SKM-1 treated with dmso at 0.1 percent for 144 hours (cell line): ENCODE measurements at regions not wholly inside any gene's neighbourhood (a gene's known extent, or its start where the extent isn't known, plus 50 kb on each side); places are given as distances from the start of the nearest gene placed in this dataset.

Experiments
- DNase-seq: peaks from one replicate; lab custom pipeline; 2025; ENCODE audit not compliant: unreplicated experiment; lab: John Stamatoyannopoulos, UW

DNA sequence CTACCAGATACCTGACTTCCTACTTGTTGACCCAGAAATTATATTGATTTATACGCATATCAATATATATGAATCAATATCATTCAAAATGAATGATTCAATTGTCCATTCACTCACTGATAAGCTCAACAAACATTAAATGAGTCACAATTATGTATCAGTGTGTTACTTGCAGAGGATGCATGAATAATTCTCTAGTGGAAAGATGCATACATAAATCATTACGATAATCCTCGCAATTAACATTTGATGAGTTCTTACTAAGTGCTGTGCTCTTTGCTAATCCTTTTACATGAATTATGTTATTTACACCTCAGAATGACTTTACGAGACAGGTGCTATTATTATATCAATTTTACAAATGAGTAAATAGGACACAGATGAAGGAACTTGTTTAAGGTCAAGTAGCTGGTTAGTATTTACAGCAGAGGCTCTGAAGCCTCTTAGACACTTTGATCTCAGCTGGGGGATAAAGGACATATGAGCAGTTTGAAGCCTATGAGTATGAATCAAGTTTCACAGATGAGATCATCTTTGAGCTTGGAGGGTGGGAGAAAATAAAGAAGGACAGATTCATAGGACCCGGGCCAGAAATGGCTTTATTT, 112.8 kb upstream of the ADAMTS5 start:
- DNase-seq = no peak

DNA sequence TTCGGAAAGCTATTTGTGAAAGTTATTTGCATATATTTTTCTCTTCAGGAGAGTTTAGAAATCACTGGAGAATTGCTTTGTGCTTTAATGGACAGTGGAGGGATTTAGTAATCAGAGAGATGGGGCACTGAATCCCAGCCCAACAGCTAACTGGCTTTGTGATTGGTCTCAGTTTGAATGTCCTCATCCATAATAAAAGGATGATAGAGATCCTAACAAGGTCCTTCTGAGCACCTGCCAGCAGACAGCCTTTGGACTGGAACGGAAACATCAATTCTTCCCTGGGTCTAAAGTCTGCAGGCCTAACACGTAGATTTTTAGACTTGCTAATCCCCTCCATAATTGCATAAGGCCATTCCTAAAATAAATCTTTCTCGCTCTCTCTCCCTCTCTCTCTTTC, 112.0 kb upstream of the ADAMTS5 start:
- DNase-seq = no peak

DNA sequence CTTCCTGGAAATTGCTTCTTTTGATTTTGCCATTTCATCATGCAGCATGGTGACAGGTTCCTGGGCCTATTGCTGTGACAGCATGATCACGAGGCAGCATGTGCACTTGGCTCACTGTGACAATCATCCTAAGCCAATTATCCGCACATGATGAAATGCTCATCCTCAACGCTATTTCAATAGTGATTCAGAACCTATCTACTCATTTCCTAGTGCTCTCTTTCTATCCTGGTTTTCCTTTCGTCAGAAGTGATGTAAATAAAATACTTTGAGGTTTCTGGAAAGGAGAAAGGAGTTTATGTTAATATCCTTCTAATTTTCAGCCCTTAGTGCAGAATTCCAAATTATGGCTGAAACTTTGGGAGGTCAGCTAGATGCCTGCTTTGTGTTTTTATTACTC, 110.6 kb upstream of the ADAMTS5 start:
- no peak for DNase-seq

DNA sequence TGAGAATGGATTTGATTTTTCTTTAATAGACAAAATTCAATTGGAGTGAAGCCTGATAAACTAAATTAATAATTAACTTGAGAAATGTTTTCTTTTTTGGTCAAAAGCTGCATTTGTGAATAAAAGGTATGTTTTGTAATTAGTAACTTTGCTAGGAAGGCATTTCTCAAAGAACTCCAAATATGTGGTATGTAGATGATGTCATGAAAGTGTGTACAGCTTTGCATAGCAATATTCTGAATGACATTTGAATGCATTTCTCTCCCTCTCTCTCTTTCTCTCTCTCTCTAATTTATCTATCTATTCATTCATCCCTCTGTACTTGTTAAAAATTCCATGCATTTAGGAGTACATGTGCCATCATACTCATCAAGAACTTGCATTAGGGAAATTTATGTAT, 109.1 kb upstream of the ADAMTS5 start:
- no peak for DNase-seq

DNA sequence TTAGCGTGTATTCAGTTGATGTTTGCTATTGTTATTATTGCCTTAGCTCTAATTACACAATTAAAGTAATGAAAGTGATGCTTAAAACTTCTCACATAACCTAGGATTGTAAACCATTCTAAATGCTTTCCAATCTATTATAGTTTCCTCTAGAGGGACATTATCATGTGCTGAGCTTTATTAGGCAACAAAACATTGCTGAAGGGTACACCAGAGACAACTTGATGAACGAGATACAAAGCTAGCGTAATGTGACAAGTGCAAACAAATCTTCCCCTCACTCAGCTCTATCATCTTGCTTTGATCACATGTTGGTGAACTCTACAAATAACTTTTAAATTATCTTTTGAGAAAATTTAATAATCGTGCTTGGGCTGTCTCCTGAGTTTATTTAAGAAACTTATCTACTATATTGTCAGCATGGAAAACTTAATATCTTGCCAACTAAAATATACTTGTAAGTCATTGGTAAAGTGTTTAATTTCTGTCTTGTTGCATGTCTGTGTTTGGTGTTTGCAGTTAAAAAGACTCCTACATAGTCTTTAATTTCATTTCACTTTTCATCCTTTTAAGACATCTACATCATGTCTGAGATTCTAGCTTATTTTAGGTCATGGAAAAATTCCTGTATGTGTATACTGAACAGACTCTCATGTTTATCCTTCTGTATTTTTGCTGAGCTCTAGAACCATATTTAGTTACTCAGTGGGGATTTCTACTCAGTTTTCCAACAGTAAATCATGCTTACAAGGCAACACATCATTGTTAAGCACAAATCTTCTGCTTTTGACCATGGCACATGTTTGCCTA, 104.2 kb upstream of the ADAMTS5 start:
- no peak for DNase-seq

DNA sequence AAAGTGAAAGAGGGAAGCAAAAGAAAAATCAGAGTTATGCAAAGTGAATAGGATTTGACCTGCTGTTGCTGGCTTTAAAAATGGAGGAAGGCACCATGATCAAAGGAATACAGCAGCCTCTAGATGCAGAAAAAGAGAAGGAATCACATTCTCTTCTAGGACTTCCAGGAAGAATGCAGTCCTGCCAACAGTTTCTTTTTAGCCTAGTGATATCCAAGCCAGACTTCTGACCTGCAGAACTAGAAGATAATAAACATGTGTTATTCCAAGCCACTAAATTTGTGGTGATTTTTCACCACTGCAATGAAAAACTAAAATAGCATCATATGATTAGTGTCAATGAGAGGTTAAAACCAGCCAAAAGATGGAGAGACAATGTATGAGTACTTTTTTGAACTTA, 101.9 kb upstream of the ADAMTS5 start:
- no peak for DNase-seq

DNA sequence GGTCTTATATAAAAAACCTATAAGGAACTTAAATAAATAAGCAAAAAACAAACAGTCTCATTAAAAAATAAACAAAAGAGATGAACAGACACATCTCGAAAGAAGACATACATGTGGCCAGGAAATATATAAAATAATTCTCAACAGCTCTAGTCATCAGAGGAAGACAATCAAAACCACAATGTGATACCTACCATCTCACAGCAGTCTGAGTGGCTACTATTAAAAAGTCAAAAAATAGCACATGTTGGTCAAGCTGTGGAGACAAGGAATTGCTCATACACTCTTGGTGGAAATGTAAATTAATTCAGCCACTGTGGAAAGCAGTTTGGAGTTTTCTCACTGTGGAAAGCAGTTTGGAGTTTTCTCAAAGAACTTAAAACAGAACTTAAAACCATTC, 100.3 kb upstream of the ADAMTS5 start:
- no peak for DNase-seq

DNA sequence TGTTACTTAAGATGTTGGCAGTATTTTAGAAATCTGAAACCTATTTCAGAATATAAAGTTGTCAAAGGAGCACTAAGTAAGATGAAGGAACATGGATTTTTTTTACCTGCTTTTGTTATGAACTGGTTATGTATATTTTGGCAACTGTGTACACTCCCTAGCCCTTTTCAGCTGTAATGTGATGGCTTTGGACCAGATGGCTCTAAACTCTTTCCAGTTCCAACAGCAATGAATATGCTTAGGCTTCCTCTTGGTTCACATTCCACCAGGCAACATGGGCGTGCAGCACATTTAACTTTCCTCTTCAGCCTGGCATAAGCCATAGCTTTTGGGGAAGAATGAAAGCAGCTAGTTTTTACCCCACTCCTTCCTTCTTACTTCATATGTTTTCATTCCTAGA, 95.6 kb upstream of the ADAMTS5 start:
- DNase-seq = no peak

DNA sequence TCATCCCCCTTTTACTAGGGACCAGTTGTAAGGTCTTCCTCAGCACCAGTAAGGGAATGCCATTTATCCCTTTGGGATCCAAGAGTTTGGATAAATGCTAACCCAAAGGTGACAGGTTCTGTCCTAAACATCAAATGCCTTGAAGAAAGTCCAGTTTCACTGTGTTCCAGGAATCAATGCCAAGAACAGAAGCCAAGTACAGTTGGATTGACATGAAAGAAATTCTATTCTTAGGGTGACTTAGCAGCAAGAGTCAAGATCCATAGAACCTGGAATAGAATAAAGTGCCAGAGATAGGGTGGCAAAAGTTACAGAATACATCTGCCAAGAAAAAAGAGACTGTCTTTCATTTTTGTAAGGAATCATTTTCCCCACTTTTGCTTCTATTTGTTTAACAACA, 94.9 kb upstream of the ADAMTS5 start:
- DNase-seq = no peak

DNA sequence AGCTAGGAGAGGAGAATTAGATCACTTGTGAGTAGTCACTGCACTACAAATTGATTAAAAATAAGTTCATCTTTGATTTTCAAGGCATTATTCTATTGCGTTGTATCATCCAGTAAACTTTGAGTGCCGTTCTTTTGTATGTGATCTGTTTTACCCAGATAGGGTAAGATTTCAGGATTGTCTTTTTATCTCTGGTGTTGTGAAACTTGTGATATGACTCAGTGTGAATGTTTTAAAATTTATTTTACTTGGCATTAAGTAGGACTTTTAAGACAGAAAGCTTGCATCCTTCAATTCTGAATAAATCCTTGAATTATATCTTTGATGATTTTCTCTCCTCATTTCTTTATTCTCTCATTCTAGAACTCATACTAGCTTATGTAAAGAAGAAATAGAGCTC, 93.3 kb upstream of the ADAMTS5 start:
- DNase-seq = no peak

DNA sequence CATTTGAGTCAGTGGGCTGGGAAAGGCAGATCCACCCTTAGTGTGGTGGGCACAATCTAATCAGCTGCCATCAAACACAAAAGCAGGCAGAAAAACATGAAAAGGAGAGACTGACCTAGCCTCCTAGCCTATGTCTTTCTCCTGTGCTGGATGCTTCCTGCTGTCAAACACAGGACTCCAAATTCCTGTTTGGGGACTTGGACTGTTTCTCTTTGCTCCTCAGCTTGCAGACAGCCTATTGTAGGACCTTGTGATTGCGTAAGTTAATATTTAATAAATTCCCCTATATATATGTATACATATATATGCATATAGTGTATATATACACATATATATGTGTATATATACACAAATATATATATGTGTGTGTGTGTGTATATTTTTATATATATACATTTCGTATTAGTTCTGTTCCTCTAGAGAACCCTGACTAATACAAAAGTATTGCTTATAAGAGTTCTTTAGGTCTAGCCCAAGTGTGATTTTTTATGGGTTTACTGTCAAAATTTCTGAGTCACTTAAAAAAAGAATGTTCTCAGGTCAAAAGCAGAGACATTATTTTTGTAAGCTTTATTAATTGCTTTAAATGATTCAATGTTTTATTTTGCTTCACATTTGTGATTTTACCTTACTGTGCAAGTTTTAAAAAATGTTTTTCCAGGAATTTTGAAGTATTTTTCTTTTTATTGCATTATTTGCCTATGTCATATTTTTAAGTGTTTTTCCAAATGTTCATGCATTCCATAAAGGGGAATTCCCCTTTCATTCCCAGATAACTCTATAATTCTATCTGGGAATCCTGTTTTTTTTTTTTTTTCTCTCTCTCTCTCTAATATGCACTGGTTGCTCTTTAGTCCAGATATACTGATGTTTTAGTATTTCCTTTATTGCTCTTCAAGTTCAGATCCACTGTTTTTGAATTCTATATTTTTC, 92.1 kb upstream of the ADAMTS5 start:
- DNase-seq = no peak

DNA sequence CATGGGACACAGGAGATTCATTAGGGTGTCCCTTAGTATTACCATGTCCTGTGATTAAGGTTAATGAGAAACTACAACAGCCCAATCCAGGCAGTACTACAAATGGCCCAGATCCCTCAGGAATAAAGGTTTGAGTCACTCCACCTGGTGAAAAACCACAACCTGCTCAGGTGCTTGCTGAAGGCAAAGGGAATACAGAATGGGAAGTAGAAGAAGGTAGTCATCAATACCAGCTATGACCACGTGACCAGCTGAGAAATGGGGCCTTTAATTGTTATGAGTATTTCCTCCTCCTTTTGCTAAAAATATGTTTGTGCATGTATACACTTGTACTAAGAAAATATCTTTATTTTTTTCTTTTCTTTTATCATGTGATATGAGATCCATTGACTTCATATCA, 91.1 kb upstream of the ADAMTS5 start:
- no peak for DNase-seq

DNA sequence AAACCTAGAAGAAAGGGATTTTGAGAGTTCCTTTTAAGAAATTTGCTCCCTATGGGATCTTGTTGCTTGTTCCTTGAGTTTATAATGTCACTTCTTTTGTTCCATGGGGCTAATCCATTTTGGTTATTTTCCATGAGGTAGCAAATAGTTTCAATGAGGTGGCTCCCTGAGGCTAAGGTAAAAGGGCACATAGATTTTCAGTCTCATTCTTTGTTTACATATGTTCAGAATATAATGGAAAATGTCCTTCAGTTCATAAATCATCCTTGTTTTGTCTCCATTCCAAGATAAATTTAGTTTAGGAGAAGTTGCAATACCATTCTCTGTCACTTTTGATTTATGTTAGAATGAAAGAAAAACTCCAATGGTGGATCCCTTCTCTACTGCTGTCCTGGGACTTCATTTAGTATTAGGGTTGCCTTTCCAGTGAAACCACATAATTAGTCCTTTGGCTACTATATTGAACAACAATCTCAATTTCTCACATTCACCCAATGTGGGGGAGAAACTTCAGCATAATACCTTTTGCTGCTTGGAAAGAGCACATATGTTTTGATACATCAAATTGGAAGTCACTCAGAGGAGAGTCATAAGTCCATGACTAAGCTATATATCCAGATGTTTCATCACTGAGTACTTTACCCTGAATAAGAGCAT, 80.9 kb upstream of the ADAMTS5 start:
- DNase-seq = no peak

DNA sequence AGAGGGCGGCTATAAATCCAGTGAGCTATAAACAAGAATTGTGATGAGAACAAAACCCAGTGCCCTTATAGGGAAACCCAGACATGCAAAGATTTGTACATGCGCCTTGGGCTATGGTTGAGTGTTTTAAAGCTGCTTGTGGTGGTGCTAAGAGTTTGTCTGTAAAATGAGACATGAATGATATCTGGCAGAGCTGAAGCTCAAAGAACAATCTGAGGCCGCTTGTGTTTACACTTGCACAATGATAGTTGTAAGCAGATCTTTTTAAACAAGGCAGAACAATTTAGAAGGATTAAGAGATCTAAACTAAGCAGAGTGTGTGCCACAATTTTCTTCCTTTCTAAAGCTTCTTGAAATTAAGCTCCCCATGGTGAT, 80.4 kb upstream of the ADAMTS5 start:
- DNase-seq = no peak

DNA sequence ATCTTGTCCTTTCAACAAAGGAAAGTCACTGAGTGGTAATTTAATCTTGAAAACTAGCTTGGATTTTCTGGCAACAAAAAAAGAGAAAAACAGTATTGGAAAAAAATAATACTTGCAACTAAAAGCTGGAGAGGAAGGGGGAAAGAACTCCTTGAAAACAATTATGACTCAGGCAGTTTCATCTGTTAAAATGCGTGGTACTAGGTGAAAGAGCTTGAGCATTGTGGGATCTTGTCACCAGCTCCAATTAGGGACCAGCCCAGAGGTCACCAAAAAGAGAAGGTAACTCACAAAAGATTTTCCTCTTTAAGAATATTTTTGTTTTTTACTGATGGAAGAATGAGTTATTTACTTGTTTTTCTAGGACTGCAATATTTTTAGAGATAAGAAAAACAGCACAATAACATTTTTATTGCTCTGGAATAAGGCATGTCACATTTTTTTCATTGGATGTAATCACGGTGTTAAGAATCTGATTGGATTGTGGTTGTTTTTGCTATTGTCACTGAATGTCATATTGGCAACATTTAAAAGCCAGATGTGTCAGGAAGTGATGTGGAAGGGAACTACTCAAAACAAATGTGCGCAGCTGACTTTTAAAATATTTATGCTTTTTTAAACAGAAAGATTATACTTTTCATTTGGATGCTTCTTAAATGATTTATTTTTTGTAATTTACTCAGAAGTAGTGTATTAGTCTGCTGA, 78.5 kb upstream of the ADAMTS5 start:
- DNase-seq = no peak

DNA sequence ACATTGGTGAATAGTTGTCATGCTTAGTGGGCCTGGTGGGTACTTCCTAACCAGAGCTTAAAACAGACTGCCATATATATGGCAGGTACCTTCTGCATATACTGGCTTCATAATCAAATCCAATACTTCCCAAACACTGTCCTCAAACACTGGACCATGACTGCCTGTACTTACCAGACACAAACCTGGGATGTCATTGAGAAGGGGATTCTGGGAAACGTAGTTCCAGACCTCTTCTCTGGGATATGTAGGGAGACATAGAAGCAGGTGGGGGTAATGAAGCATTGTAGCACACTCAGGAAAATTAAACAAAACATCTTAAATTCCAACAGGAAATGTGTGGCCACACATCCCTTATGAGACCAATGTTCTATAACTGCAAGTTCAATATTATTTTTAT, 76.5 kb upstream of the ADAMTS5 start:
- DNase-seq = no peak

DNA sequence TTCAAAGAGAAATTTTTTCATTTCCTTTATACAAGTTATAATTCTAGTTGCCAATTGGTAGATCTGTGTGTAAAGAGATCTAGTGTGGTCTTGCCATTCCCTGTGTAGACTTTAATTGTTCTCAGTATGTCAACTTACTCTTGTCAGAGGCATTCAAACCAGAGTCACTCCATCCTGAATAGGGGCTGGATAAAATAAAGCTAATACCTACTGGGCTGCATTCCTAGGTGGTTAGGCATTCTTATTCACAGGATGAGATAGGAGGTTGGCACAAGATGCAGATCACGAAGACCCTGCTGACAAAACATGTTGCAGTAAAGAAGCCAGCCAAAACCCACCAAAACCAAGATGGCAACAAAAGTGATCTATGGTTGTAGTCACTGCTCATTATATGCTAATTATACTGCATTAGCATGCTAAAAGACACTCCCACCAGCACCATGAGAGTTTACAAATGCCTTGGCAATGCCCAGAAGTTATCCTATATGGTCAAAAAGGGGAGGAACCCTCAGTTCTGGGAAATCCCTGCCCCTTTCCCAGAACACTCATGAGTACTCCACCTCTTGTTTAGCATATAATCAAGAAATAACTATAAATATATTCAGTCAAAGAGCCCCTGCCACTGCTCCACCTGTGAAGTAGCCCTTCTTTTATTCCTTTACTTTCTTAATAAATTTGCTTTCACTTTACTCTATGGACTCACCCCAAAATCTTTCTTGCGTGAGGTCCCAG, 74.0 kb upstream of the ADAMTS5 start:
- no peak for DNase-seq

DNA sequence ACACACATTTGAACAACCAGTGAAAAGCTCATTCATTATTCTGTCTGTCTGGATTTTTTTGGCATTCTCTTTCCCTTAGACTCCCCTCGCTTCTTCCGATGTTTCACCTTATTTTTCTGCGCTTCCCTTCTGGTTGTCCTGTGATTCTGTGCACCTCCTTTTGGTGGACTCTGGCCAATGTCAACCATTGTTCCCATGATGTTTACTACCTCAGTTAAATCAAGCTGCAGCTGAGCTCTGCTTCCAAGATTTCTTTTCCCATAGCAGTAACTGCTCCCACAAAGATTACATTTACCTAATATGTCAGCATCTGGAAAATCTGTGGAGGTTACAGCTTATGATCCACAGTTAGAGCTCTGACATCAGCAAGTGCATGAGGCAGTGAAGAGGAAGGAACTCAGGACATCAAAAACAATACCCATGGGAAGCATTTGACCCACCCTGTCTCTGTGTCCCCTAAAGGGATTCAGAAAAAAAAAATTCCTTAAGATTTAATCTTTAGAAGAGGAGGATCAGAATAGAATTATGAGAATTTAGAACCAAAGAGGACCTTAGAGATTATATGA, 69.9 kb upstream of the ADAMTS5 start:
- DNase-seq = no peak

DNA sequence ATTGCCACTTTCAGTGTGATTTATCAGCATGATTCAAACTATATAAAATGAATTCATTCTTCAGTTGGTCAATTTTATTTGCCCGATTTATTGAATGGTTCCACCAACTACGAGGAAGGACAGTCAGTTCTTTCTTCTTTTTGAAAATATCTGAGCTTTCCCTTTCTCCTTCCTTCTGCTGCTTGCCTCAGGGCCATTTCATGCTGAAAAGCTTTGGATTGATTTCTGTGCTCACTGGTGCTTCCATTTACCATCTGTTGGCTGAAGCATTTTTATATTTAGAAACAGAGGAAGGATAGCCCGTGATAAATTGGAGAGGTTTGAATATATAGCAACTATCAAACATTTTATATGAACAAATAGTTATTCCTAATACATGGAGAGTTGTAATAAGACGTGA, 68.9 kb upstream of the ADAMTS5 start:
- no peak for DNase-seq

DNA sequence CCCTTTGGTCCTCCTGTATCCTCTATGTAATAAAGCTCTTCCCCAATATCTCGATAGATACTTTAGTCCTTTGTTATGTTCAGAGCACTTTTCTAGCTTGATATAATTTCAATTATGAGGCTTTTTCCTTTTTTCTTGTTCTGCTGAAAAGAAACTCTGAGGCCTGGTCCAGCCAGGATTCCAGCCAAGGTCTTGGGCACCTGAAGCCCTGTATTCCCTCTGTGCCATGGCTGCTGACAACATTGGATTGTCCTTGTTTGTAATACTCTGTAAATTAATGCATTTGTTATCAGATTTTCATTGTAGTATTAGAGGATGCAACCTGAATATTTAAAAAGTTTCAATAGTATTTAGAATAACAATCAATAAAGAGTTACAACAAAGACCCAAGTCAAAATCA, 67.9 kb upstream of the ADAMTS5 start:
- DNase-seq = no peak
